ENCODE measurements at regions not wholly inside any gene's neighbourhood (a gene's known extent, or its start where the extent isn't known, plus 50 kb on each side); places are given as distances from the start of the nearest gene placed in this dataset.

GRCh38 chr9:36457836-36458429 is 57.9 kb upstream of the RNF38 start:
- H3K4me1 Mint-ChIP-seq = peaks cover 53% of the 10 kb centered on the region
- no peaks in the 10 kb centered on the region for H3K9me3 Mint-ChIP-seq
- peak overlapping the region; percentile 79 for H3K27ac Mint-ChIP-seq
- ChIA-PET CTCF (interaction anchor here (0.8 to 2.9 kb wide), 5 partner anchors 8 to 98 kb away, joined by 3 to 22 read pairs (median 4); no protein-coding TSS in a partner anchor), POLR2A (interaction anchor here (0.8 to 5.7 kb wide), 7 partner anchors 10 to 266 kb away, joined by 3 to 73 read pairs (median 6); partner anchors contain the start of gene RNF38)
- no peaks in the 10 kb centered on the region for H3K27me3 Mint-ChIP-seq
- no peak for DNase-seq
- H3K4me3 Mint-ChIP-seq = peak overlapping the region; percentile 56
- peaks cover 20% of the 10 kb centered on the region for H3K36me3 Mint-ChIP-seq (ENCODE audit: low read depth)

- Mint-ChIP-seq H3K27ac (no peak overlapping the region), H3K27me3 (no peaks in the 10 kb centered on the region), H3K36me3 (ENCODE audit: low read depth) (peaks cover 14% of the 10 kb centered on the region), H3K4me3 (no peak overlapping the region), H3K9me3 (no peaks in the 10 kb centered on the region), H3K4me1 (peaks cover 49% of the 10 kb centered on the region)
- DNase-seq = no peak
- POLR2A ChIA-PET = interaction anchor here (1.9 to 5.7 kb wide), 3 partner anchors 9 to 31 kb away, joined by 8 to 73 read pairs (median 20); no protein-coding TSS in a partner anchor
- CTCF ChIA-PET = interaction anchor here (0.7 to 2.9 kb wide), 3 partner anchors 14 to 630 kb away, joined by 3 to 22 read pairs (median 3); no protein-coding TSS in a partner anchor
Measured at GRCh38 chr9:36456480-36457065, 56.5 kb upstream of the RNF38 start.

GRCh38 chr9:36451949-36452348 is 51.9 kb upstream of the RNF38 start:
- Mint-ChIP-seq H3K27ac (no peak overlapping the region), H3K36me3 (ENCODE audit: low read depth) (peaks cover 4% of the 10 kb centered on the region), H3K4me1 (peaks cover 9% of the 10 kb centered on the region), H3K27me3 (no peaks in the 10 kb centered on the region), H3K4me3 (no peak overlapping the region), H3K9me3 (no peaks in the 10 kb centered on the region)
- CTCF ChIA-PET = interaction anchor here (0.6 to 4.9 kb wide), 5 partner anchors 13 to 135 kb away, joined by 3 to 54 read pairs (median 4); no protein-coding TSS in a partner anchor
- POLR2A ChIA-PET = no interaction called here
- no peak for DNase-seq

GRCh38 chr9:36450110-36450732 is 50.2 kb upstream of the RNF38 start:
- Mint-ChIP-seq H3K36me3 (ENCODE audit: low read depth) (peaks cover 2% of the 10 kb centered on the region), H3K27me3 (no peaks in the 10 kb centered on the region), H3K4me3 (no peak overlapping the region), H3K27ac (no peak overlapping the region), H3K4me1 (peaks cover 3% of the 10 kb centered on the region), H3K9me3 (no peaks in the 10 kb centered on the region)
- CTCF ChIA-PET = interaction anchor here (0.8 to 4.9 kb wide), 12 partner anchors 8 to 450 kb away, joined by 3 to 54 read pairs (median 4); no protein-coding TSS in a partner anchor
- POLR2A ChIA-PET = interaction anchor here (0.5 to 1.6 kb wide), 4 partner anchors 9 to 50 kb away, joined by 3 to 4 read pairs (median 3); partner anchors contain the start of gene RNF38
- no peak for DNase-seq

All from activated CD4-positive, alpha-beta memory T cell treated with anti-CD3 and anti-CD28 coated beads, Interleukin-2, amount 10 ng/mL, durations not matched to agents 7 days and 5 days (primary cell).